ENCODE measurements at regions not wholly inside any gene's neighbourhood (a gene's known extent, or its start where the extent isn't known, plus 50 kb on each side); places are given as distances from the start of the nearest gene placed in this dataset.

GRCh38 chr11:90764691-90765090 is 541.8 kb upstream of the CHORDC1 start:
- H3K27ac ChIP-seq: no peak overlapping the region
- DNase-seq: no peak
- H3K36me3 ChIP-seq: no peaks in the 10 kb centered on the region
- no peak overlapping the region for H3K9ac ChIP-seq (ENCODE audit: low read depth in 2 of 2, low read length in 2 of 2)
- H3K4me1 ChIP-seq: no peaks in the 10 kb centered on the region
- H3K9me3 ChIP-seq: no peaks in the 10 kb centered on the region
- no peaks in the 10 kb centered on the region for H3K27me3 ChIP-seq
- intact Hi-C loops (cut with DNase I): no loop called here
- H3K4me3 ChIP-seq: no peak overlapping the region
- no peak for TF ChIP-seq CTCF (IDR thresholded peaks at IDR 0.05)

GRCh38 chr11:90757849-90758494 is 535.1 kb upstream of the CHORDC1 start:
- Histone ChIP-seq H3K4me1 (no peaks in the 10 kb centered on the region), H3K9ac (ENCODE audit: low read depth in 2 of 2, low read length in 2 of 2) (no peak overlapping the region), H3K4me3 (no peak overlapping the region), H3K9me3 (no peaks in the 10 kb centered on the region), H3K36me3 (no peaks in the 10 kb centered on the region), H3K27ac (no peak overlapping the region), H3K27me3 (no peaks in the 10 kb centered on the region)
- intact Hi-C loops (cut with DNase I): no loop called here
- TF ChIP-seq CTCF (IDR thresholded peaks at IDR 0.05): no peak
- DNase-seq: no peak

- Histone ChIP-seq H3K27ac (no peak overlapping the region), H3K36me3 (no peaks in the 10 kb centered on the region), H3K9me3 (no peaks in the 10 kb centered on the region), H3K27me3 (no peaks in the 10 kb centered on the region), H3K4me1 (no peaks in the 10 kb centered on the region), H3K4me3 (no peak overlapping the region), H3K9ac (ENCODE audit: low read depth in 2 of 2, low read length in 2 of 2) (no peak overlapping the region)
- TF ChIP-seq CTCF (IDR thresholded peaks at IDR 0.05): no peak
- intact Hi-C loops (cut with DNase I): no loop called here
- no peak for DNase-seq
Measured at GRCh38 chr11:90756617-90757016, 533.8 kb upstream of the CHORDC1 start.

GRCh38 chr11:90753546-90753945 is 530.7 kb upstream of the CHORDC1 start:
- no peaks in the 10 kb centered on the region for H3K4me1 ChIP-seq
- no peaks in the 10 kb centered on the region for H3K9me3 ChIP-seq
- intact Hi-C loops (cut with DNase I): no loop called here
- no peak overlapping the region for H3K9ac ChIP-seq (ENCODE audit: low read depth in 2 of 2, low read length in 2 of 2)
- H3K27ac ChIP-seq: no peak overlapping the region
- H3K4me3 ChIP-seq: no peak overlapping the region
- no peaks in the 10 kb centered on the region for H3K36me3 ChIP-seq
- H3K27me3 ChIP-seq: no peaks in the 10 kb centered on the region
- TF ChIP-seq CTCF (IDR thresholded peaks at IDR 0.05): no peak
- no peak for DNase-seq

- intact Hi-C loops (cut with DNase I): no loop called here
- no peak overlapping the region for H3K4me3 ChIP-seq
- H3K27ac ChIP-seq: no peak overlapping the region
- H3K9me3 ChIP-seq: no peaks in the 10 kb centered on the region
- H3K9ac ChIP-seq (ENCODE audit: low read depth in 2 of 2, low read length in 2 of 2): no peak overlapping the region
- no peaks in the 10 kb centered on the region for H3K27me3 ChIP-seq
- no peaks in the 10 kb centered on the region for H3K4me1 ChIP-seq
- DNase-seq: no peak
- no peak for TF ChIP-seq CTCF (IDR thresholded peaks at IDR 0.05)
- no peaks in the 10 kb centered on the region for H3K36me3 ChIP-seq
Measured at GRCh38 chr11:90747057-90747456, 524.2 kb upstream of the CHORDC1 start.
